HG03354 (cell line): ENCODE measurements at regions not wholly inside any gene's neighbourhood (a gene's known extent, or its start where the extent isn't known, plus 50 kb on each side); places are given as distances from the start of the nearest gene placed in this dataset.

ENCODE experiments used
- ATAC-seq: cut with Tn5 transposase; IDR thresholded peaks from one replicate; pipeline ENCODE4 v1.9.1; 2021; ENCODE audit warnings: mild to moderate bottlenecking; ENCODE audit not compliant: unreplicated experiment, poor library complexity, severe bottlenecking

- ATAC-seq, result no peak
These were observed 965.6 kb downstream of the EFNB2 start for GRCh38 chr13:105569816-105570215.

- no peak for ATAC-seq
These were observed 967.4 kb downstream of the EFNB2 start for GRCh38 chr13:105567951-105568525.

GRCh38 chr13:105565136-105565727 is 970.2 kb downstream of the EFNB2 start:
- no peak for ATAC-seq

GRCh38 chr13:105552078-105552477 is 983.4 kb downstream of the EFNB2 start:
- no peak for ATAC-seq

GRCh38 chr13:105547851-105548250 is 987.6 kb downstream of the EFNB2 start:
- ATAC-seq, result no peak

- no peak for ATAC-seq
These were observed 989.7 kb downstream of the EFNB2 start for GRCh38 chr13:105545811-105546210.

GRCh38 chr13:105543742-105544141 is 991.7 kb downstream of the EFNB2 start:
- ATAC-seq, result no peak

- no peak for ATAC-seq
These were observed 993.9 kb downstream of the EFNB2 start for GRCh38 chr13:105541565-105541964.

- no peak for ATAC-seq
These were observed 997.1 kb downstream of the EFNB2 start for GRCh38 chr13:105538346-105538745.

GRCh38 chr13:105537113-105537512 is 998.3 kb downstream of the EFNB2 start:
- ATAC-seq, result no peak

GRCh38 chr13:105530468-105530867 is 1005.0 kb downstream of the EFNB2 start:
- ATAC-seq, result no peak

- ATAC-seq, result no peak
These were observed 1008.3 kb downstream of the EFNB2 start for GRCh38 chr13:105527127-105527526.

GRCh38 chr13:105519771-105520170 is 1015.7 kb downstream of the EFNB2 start:
- no peak for ATAC-seq

- no peak for ATAC-seq
These were observed 1017.4 kb downstream of the EFNB2 start for GRCh38 chr13:105518086-105518485.

GRCh38 chr13:105514401-105514800 is 1021.1 kb downstream of the EFNB2 start:
- no peak for ATAC-seq

- no peak for ATAC-seq
These were observed 1022.0 kb downstream of the EFNB2 start for GRCh38 chr13:105513448-105513847.

GRCh38 chr13:105509981-105510762 is 1025.3 kb downstream of the EFNB2 start:
- no peak for ATAC-seq

- no peak for ATAC-seq
These were observed 1029.0 kb downstream of the EFNB2 start for GRCh38 chr13:105506463-105506862.

GRCh38 chr13:105502193-105502592 is 1033.3 kb downstream of the EFNB2 start:
- ATAC-seq, result no peak

- no peak for ATAC-seq
These were observed 1037.9 kb downstream of the EFNB2 start for GRCh38 chr13:105497597-105497996.

GRCh38 chr13:105492216-105492615 is 1043.2 kb downstream of the EFNB2 start:
- ATAC-seq, result no peak
